Progenitor cell of endocrine pancreas (in vitro differentiated cells): ENCODE measurements at regions not wholly inside any gene's neighbourhood (a gene's known extent, or its start where the extent isn't known, plus 50 kb on each side); places are given as distances from the start of the nearest gene placed in this dataset.
A peak's percentile ranks its signal among the peaks of the same experiment; 100 is the strongest.

Experiments used
- DNase-seq: peaks from one replicate; pipeline ENCODE4 v3.0.0; 2021; ENCODE audit warnings: low spot score; ENCODE audit not compliant: unreplicated experiment
- H3K27ac Mint-ChIP-seq: 2 replicates; pipeline ENCODE4 v1.8.0; 2021; ENCODE audit warnings: mild to moderate bottlenecking, moderate library complexity, mixed read lengths
- H3K27me3 Mint-ChIP-seq: 2 replicates; pipeline ENCODE4 v1.8.0; 2021; ENCODE audit warnings: mixed read lengths
- H3K36me3 Mint-ChIP-seq: 2 replicates; pipeline ENCODE4 v1.8.0; 2022; ENCODE audit warnings: mixed read lengths; ENCODE audit not compliant: insufficient read depth
- H3K4me1 Mint-ChIP-seq: 2 replicates; pipeline ENCODE4 v1.8.0; 2021; ENCODE audit warnings: low read depth, mixed read lengths
- H3K4me3 Mint-ChIP-seq: 2 replicates; pipeline ENCODE4 v1.8.0; 2021; ENCODE audit warnings: low read depth, mild to moderate bottlenecking, moderate library complexity, mixed read lengths
- H3K9me3 Mint-ChIP-seq: 2 replicates; pipeline ENCODE4 v1.8.0; 2021; ENCODE audit warnings: low read depth, mixed read lengths
- CTCF ChIP-seq: fragments of 200-600 bp; sonication (generic); IDR thresholded peaks from one replicate; pipeline ENCODE4 v1.5.0; 2021; ENCODE audit warnings: antibody characterized with exemption, mild to moderate bottlenecking; ENCODE audit not compliant: unreplicated experiment

GRCh38 chr3:180290300-180290699 lies 253.6 kb upstream of the PEX5L start:
- peaks cover 13% of the 10 kb centered on the region for H3K4me1 Mint-ChIP-seq
- H3K36me3 Mint-ChIP-seq, result no peaks in the 10 kb centered on the region
- no peak overlapping the region for H3K27ac Mint-ChIP-seq
- TF ChIP-seq CTCF, result no peak
- peaks cover 35% of the 10 kb centered on the region for H3K27me3 Mint-ChIP-seq
- no peak for DNase-seq
- H3K4me3 Mint-ChIP-seq, result no peak overlapping the region
- H3K9me3 Mint-ChIP-seq, result no peaks in the 10 kb centered on the region

- no peak for TF ChIP-seq CTCF
- Mint-ChIP-seq H3K9me3 (no peaks in the 10 kb centered on the region), H3K4me1 (peaks cover 37% of the 10 kb centered on the region), H3K36me3 (no peaks in the 10 kb centered on the region), H3K27ac (peak overlapping the region; percentile 82), H3K27me3 (peaks cover 18% of the 10 kb centered on the region), H3K4me3 (no peak overlapping the region)
- DNase-seq, result no peak
These were observed 257.7 kb upstream of the PEX5L start for GRCh38 chr3:180294282-180295027.

GRCh38 chr3:180295811-180296210 lies 259.1 kb upstream of the PEX5L start:
- Mint-ChIP-seq H3K36me3 (no peaks in the 10 kb centered on the region), H3K4me1 (peaks cover 37% of the 10 kb centered on the region), H3K27ac (peak overlapping the region; percentile 76)

GRCh38 chr3:180296971-180297370 lies 260.2 kb upstream of the PEX5L start:
- H3K4me3 Mint-ChIP-seq, result no peak overlapping the region
- no peaks in the 10 kb centered on the region for H3K9me3 Mint-ChIP-seq
- peaks cover 25% of the 10 kb centered on the region for H3K27me3 Mint-ChIP-seq
- H3K36me3 Mint-ChIP-seq, result no peaks in the 10 kb centered on the region
- H3K27ac Mint-ChIP-seq, result no peak overlapping the region
- DNase-seq, result no peak
- no peak for TF ChIP-seq CTCF
- peaks cover 37% of the 10 kb centered on the region for H3K4me1 Mint-ChIP-seq

More at GRCh38 chr3:180295811-180296210, 259.1 kb upstream of the PEX5L start:
- H3K4me3 Mint-ChIP-seq, result no peak overlapping the region
- no peak for TF ChIP-seq CTCF
- no peaks in the 10 kb centered on the region for H3K9me3 Mint-ChIP-seq
- DNase-seq, result no peak
- peaks cover 20% of the 10 kb centered on the region for H3K27me3 Mint-ChIP-seq

- DNase-seq, result no peak
- H3K27me3 Mint-ChIP-seq, result peaks cover 16% of the 10 kb centered on the region
- no peak overlapping the region for H3K4me3 Mint-ChIP-seq
- no peak for TF ChIP-seq CTCF
- H3K9me3 Mint-ChIP-seq, result no peaks in the 10 kb centered on the region
- no peaks in the 10 kb centered on the region for H3K4me1 Mint-ChIP-seq
- H3K36me3 Mint-ChIP-seq, result no peaks in the 10 kb centered on the region
- no peak overlapping the region for H3K27ac Mint-ChIP-seq
These were observed 269.4 kb upstream of the PEX5L start for GRCh38 chr3:180306155-180306554.
